HepG2 (cell line): ENCODE measurements at regions not wholly inside any gene's neighbourhood (a gene's known extent, or its start where the extent isn't known, plus 50 kb on each side); places are given as distances from the start of the nearest gene placed in this dataset.

Experiments
- ATAC-seq: fragments of 200-7000 bp; cut with Tn5 transposase; 3 replicates; pipeline ENCODE4 v1.9.1; 2020; ENCODE audit warnings: mild to moderate bottlenecking, moderate library complexity
- BruUV-seq: library from RNA; stranded (reverse); fragments of 400-500 nt; replicated peaks from 2 replicates; lab custom pipeline; 2021; lab: Mats Ljungman, UMichigan
- CTCF ChIA-PET: fragments of 300-600 bp; formaldehyde crosslinking; extraction: SDS; loops from one replicate; lab custom pipeline; 2021; ENCODE audit warnings: low total read pairs, inconsistent platforms, low intra/inter-chr PET ratio; lab: Yijun Ruan, JAX
- POLR2A ChIA-PET: fragments of 350-600 bp; sonication (Branson Sonifier 250); formaldehyde crosslinking; loops from one replicate; lab custom pipeline; 2020; ENCODE audit warnings: antibody characterized with exemption, inconsistent platforms; lab: Yijun Ruan, JAX
- DNase-seq: peaks from one replicate; pipeline ENCODE4 v3.0.0-alpha.2; 2015; ENCODE audit warnings: low spot score
- FAIRE-seq: peaks from 3 replicates; lab custom pipeline; 2011; peaks lifted over from hg19 to GRCh38; lab: Jason Lieb, UNC
- H2AFZ ChIP-seq: one replicate; pipeline ENCODE4 v1.6.1; 2011; ENCODE audit warnings: low read length, inconsistent platforms
- H3K27ac ChIP-seq: fragments of 300-600 bp; 3 replicates; pipeline ENCODE4 v1.8.0; 2011; ENCODE audit warnings: mixed run types, mild to moderate bottlenecking, mixed read lengths, low read length, inconsistent platforms; ENCODE audit not compliant: insufficient read depth; ENCODE audit errors: extremely low read length
- H3K27me3 ChIP-seq, 2 experiments: fragments of 200-600 bp in 1 of 2; 2 replicates in 1 of 2; 3 replicates in 1 of 2; pipeline versions ENCODE4 v1.6.0 to v1.8.0; 2011; ENCODE audit warnings: low read length in 2 of 2, mild to moderate bottlenecking in 2 of 2, moderate library complexity in 2 of 2, inconsistent platforms in 1 of 2; ENCODE audit not compliant: insufficient read depth in 2 of 2, control insufficient read depth in 1 of 2
- H3K36me3 ChIP-seq, 2 experiments: fragments of 200-600 bp in 1 of 2; replicated peaks in 1 of 2; 2 replicates in 1 of 2; 3 replicates in 1 of 2; pipeline versions ENCODE4 v1.5.1 to v1.8.0; 2011; ENCODE audit warnings: low read length in 2 of 2, inconsistent platforms in 1 of 2; ENCODE audit not compliant: insufficient read depth in 2 of 2, control insufficient read depth in 1 of 2
- H3K4me1 ChIP-seq: 2 replicates; pipeline ENCODE4 v1.5.1; 2012; ENCODE audit warnings: low read length, inconsistent platforms; ENCODE audit not compliant: insufficient read depth
- H3K4me2 ChIP-seq: 2 replicates; pipeline ENCODE4 v1.6.0; 2011; ENCODE audit warnings: low read depth, low read length, inconsistent platforms
- H3K4me3 ChIP-seq, 3 experiments: fragments of 200-600 bp in 1 of 3; sonication (generic), shearing (Covaris generic) in 1 of 3; replicated peaks in 1 of 3; 2 replicates each; pipeline ENCODE4 v1.5.1; 2011 to 2016; ENCODE audit warnings: low read length in 3 of 3, inconsistent platforms in 2 of 3, low read depth in 2 of 3, mild to moderate bottlenecking in 2 of 3, control low read depth in 1 of 3, mixed read lengths in 1 of 3; ENCODE audit not compliant: insufficient read depth in 1 of 3
- H3K79me2 ChIP-seq: one replicate; pipeline ENCODE4 v1.6.1; 2011; ENCODE audit warnings: low read length, inconsistent platforms; ENCODE audit not compliant: insufficient read depth
- H3K9ac ChIP-seq: 2 replicates; pipeline ENCODE4 v1.6.0; 2011; ENCODE audit warnings: mild to moderate bottlenecking, low read depth, low read length, inconsistent platforms; ENCODE audit not compliant: insufficient read depth
- H3K9me3 ChIP-seq: 2 replicates; pipeline ENCODE4 v1.5.1; 2012; ENCODE audit warnings: mild to moderate bottlenecking, low read length
- H4K20me1 ChIP-seq: 2 replicates; pipeline ENCODE4 v1.6.0; 2011; ENCODE audit warnings: inconsistent platforms, mild to moderate bottlenecking, low read length, moderate library complexity; ENCODE audit not compliant: insufficient read depth
- CEBPB ChIP-seq: IDR thresholded peaks from 2 replicates; pipeline ENCODE4 v1.6.1; 2011; ENCODE audit warnings: low read depth, low read length, improper control_type of control experiment, borderline replicate concordance
- MYC ChIP-seq: sonication (generic); formaldehyde crosslinking; IDR thresholded peaks from 2 replicates; pipeline ENCODE4 v1.9.0; 2021; ENCODE audit warnings: missing genetic modification reagents, borderline replicate concordance
- TEAD3 ChIP-seq: optimal IDR thresholded peaks from 2 replicates; pipeline ENCODE3; 2016; ENCODE audit warnings: borderline replicate concordance
- YEATS2 ChIP-seq: sonication (generic); formaldehyde crosslinking; IDR thresholded peaks from 2 replicates; pipeline ENCODE4 v1.4.0; 2020; ENCODE audit warnings: missing genetic modification reagents, borderline replicate concordance
- ZSCAN30 ChIP-seq: sonication (generic); formaldehyde crosslinking; IDR thresholded peaks from 2 replicates; pipeline ENCODE4 v1.5.0; 2020; ENCODE audit warnings: mild to moderate bottlenecking, missing genetic modification reagents
- WGBS: methylation state at CpG from one replicate; pipeline ENCODE4 v1.1.6; 2017; ENCODE audit warnings: low lambda C conversion rate; 5-methylcytosine and 5-hydroxymethylcytosine counted together
- in situ Hi-C: cut with HindIII; loops from 2 replicates; pipeline ENCODE4 v1.10.0; 2017; ENCODE audit warnings: low pct_unique_long_range_greater_than_20kb; ENCODE audit not compliant: extremely low pct_ligation_motif_present
- intact Hi-C: fragments of 100-400 bp; cut with micrococcal nuclease; formaldehyde crosslinking; loops from one replicate; pipeline ENCODE4 v1.10.0; 2022; ENCODE audit not compliant: unreplicated experiment

- intact Hi-C loops: no loop called here
- H3K4me3 ChIP-seq: no peak overlapping the region
- H3K36me3 ChIP-seq: no peaks in the 10 kb centered on the region
- H3K79me2 ChIP-seq: no peaks in the 10 kb centered on the region
- H3K27ac ChIP-seq: no peak overlapping the region
- H3K27me3 ChIP-seq: no peaks in the 10 kb centered on the region
- DNase-seq: no peak
- ChIA-PET CTCF (no interaction called here), POLR2A (no interaction called here)
- no peaks in the 10 kb centered on the region for H3K4me1 ChIP-seq
- in situ Hi-C loops: no loop called here
- no peak for FAIRE-seq
- H4K20me1 ChIP-seq: no peaks in the 10 kb centered on the region
- ATAC-seq: no peak
- WGBS: 0% methylated on average over 5 of the region's 5 CpGs
- no peaks in the 10 kb centered on the region for H3K9me3 ChIP-seq
- no peak for TF ChIP-seq ZSCAN30 (CRISPR knock-in tag)
- TF ChIP-seq CEBPB: no peak
- TF ChIP-seq MYC (CRISPR knock-in tag): no peak
- TF ChIP-seq, all 625 proteins: peak for 0
- no peak overlapping the region for H3K4me2 ChIP-seq
- BruUV-seq: no TSS peak
- no peak overlapping the region for H2AFZ ChIP-seq
- no peak overlapping the region for H3K9ac ChIP-seq
Measured at GRCh38 chr3:117692416-117692995, 982.9 kb downstream of the TUSC7 start.

- Histone ChIP-seq H3K4me3 (no peak overlapping the region), H3K79me2 (no peaks in the 10 kb centered on the region), H4K20me1 (no peaks in the 10 kb centered on the region), H3K9me3 (no peaks in the 10 kb centered on the region), H3K9ac (no peak overlapping the region), H3K4me1 (no peaks in the 10 kb centered on the region), H3K36me3 (no peaks in the 10 kb centered on the region), H3K27me3 (no peaks in the 10 kb centered on the region), H3K4me2 (no peak overlapping the region), H2AFZ (no peak overlapping the region), H3K27ac (no peak overlapping the region)
- no peak for FAIRE-seq
- no peak for DNase-seq
- in situ Hi-C loops: no loop called here
- POLR2A ChIA-PET: no interaction called here
- no TSS peak for BruUV-seq
- ATAC-seq: no peak
- intact Hi-C loops: no loop called here
- TF ChIP-seq TEAD3: no peak
- TF ChIP-seq YEATS2: no peak
- 0% methylated on average over 1 of the region's 1 CpG for WGBS
- CTCF ChIA-PET: no interaction called here
Measured at GRCh38 chr3:117695321-117695720, 985.7 kb downstream of the TUSC7 start.
